Smooth muscle cell (in vitro differentiated cells): ENCODE measurements at regions not wholly inside any gene's neighbourhood (a gene's known extent, or its start where the extent isn't known, plus 50 kb on each side); places are given as distances from the start of the nearest gene placed in this dataset.

Experiments
- DNase-seq: peaks from one replicate; lab custom pipeline; 2025; ENCODE audit not compliant: unreplicated experiment; lab: John Stamatoyannopoulos, UW
- H2AFZ ChIP-seq: fragments of 200-600 bp; sonication (generic); 2 replicates; pipeline ENCODE4 v1.6.0; 2016; ENCODE audit warnings: antibody characterized with exemption, low read depth, mild to moderate bottlenecking
- H3F3A ChIP-seq: fragments of 200-600 bp; sonication (generic); 2 replicates; pipeline ENCODE4 v1.6.0; 2017; ENCODE audit warnings: antibody characterized with exemption, low read depth
- H3K27ac ChIP-seq: fragments of 200-600 bp; sonication (generic); 2 replicates; pipeline ENCODE4 v1.5.1; 2016; ENCODE audit warnings: low read depth, mild to moderate bottlenecking
- H3K27me3 ChIP-seq: fragments of 200-600 bp; sonication (generic); 2 replicates; pipeline ENCODE4 v1.6.1; 2016; ENCODE audit warnings: low read depth, mild to moderate bottlenecking
- H3K36me3 ChIP-seq: fragments of 200-600 bp; sonication (generic); 2 replicates; pipeline ENCODE4 v1.5.1; 2016; ENCODE audit warnings: low read depth
- H3K4me1 ChIP-seq: fragments of 200-600 bp; sonication (generic); 2 replicates; pipeline ENCODE4 v1.5.1; 2016; ENCODE audit warnings: low read depth
- H3K4me2 ChIP-seq: fragments of 200-600 bp; sonication (generic); 2 replicates; pipeline ENCODE4 v1.6.0; 2016; ENCODE audit warnings: mild to moderate bottlenecking
- H3K4me3 ChIP-seq: fragments of 200-600 bp; sonication (generic); 2 replicates; pipeline ENCODE4 v1.5.1; 2016; ENCODE audit warnings: mild to moderate bottlenecking
- H3K79me2 ChIP-seq: fragments of 200-600 bp; sonication (generic); 2 replicates; pipeline ENCODE4 v1.6.0; 2016; ENCODE audit warnings: low read depth, mild to moderate bottlenecking
- H3K9ac ChIP-seq: fragments of 200-600 bp; sonication (generic); 2 replicates; pipeline ENCODE4 v1.6.0; 2016; ENCODE audit warnings: low read depth
- H3K9me3 ChIP-seq: fragments of 200-600 bp; sonication (generic); replicated peaks from 2 replicates; pipeline ENCODE4 v1.5.1; 2016; ENCODE audit warnings: low read depth
- H4K20me1 ChIP-seq: fragments of 200-600 bp; sonication (generic); 2 replicates; pipeline ENCODE4 v1.6.0; 2016; ENCODE audit warnings: low read depth
- WGBS: methylation state at CpG from one replicate; pipeline ENCODE4 v1.1.7; 2016; ENCODE audit warnings: low lambda C conversion rate; 5-methylcytosine and 5-hydroxymethylcytosine counted together
- TF ChIP-seq, protein P1 (sequence below): fragments of 200-600 bp; sonication (generic); IDR thresholded peaks from 2 replicates; pipeline ENCODE4 v1.5.1; 2017; ENCODE audit warnings: borderline replicate concordance, mild to moderate bottlenecking, antibody characterized with exemption; ENCODE audit not compliant: insufficient read depth, poor library complexity, severe bottlenecking

DNA sequence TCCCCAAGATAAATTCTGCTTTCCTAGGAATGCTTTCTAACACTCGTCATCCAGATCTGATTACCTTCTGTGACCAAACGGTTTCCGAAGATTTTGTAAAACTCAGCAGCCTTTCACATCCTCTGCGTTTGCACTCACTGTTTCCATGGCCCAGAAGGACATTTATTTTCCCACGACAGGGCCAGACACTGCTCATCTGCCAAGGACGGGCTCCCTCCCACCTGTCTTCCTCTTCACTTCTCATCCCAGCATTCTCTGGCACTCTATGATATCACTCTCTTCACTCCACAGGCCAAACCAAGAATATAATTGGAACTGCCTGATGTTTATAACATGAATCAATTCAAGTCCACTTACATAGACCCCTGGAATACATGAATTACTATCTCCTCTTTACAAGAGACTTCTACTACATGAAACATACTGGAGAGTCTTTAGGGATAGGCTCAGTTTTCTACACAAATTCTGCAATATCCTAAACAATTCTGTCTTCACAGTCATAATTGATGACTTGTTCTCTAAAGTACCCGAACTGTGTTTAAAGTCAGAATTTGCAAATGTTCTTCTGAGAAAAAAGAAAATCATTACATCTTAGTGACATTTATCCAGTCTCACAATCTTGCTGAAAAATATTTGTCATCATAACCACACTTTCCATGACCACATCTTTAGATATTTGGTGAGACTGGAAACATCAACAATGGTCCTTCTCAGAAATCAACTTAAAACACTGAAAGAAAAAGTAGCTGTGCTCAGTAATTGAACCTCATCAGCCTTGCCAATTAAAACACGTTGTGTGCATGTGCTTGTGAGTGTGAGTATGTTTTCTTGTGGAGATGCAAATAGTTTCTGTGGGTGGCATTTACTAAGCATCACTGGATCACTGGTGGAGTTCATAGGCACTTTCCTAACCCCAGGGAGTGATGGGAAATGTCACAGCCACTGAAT lies 79.5 kb upstream of the PRSS58 start:
- H3K27me3 ChIP-seq, result no peaks in the 10 kb centered on the region
- H4K20me1 ChIP-seq, result no peaks in the 10 kb centered on the region
- H3K27ac ChIP-seq, result no peak overlapping the region
- H3F3A ChIP-seq, result no peaks in the 10 kb centered on the region
- H3K4me1 ChIP-seq, result no peaks in the 10 kb centered on the region
- H3K4me2 ChIP-seq, result no peak overlapping the region
- H3K9me3 ChIP-seq, result no peaks in the 10 kb centered on the region
- H2AFZ ChIP-seq, result no peak overlapping the region
- TF ChIP-seq, protein P1, sequence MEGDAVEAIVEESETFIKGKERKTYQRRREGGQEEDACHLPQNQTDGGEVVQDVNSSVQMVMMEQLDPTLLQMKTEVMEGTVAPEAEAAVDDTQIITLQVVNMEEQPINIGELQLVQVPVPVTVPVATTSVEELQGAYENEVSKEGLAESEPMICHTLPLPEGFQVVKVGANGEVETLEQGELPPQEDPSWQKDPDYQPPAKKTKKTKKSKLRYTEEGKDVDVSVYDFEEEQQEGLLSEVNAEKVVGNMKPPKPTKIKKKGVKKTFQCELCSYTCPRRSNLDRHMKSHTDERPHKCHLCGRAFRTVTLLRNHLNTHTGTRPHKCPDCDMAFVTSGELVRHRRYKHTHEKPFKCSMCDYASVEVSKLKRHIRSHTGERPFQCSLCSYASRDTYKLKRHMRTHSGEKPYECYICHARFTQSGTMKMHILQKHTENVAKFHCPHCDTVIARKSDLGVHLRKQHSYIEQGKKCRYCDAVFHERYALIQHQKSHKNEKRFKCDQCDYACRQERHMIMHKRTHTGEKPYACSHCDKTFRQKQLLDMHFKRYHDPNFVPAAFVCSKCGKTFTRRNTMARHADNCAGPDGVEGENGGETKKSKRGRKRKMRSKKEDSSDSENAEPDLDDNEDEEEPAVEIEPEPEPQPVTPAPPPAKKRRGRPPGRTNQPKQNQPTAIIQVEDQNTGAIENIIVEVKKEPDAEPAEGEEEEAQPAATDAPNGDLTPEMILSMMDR, result no peak
- no peak overlapping the region for H3K4me3 ChIP-seq
- no peak overlapping the region for H3K9ac ChIP-seq
- no peak for DNase-seq
- H3K79me2 ChIP-seq, result no peaks in the 10 kb centered on the region
- WGBS, result 82% methylated on average over 8 of the region's 8 CpGs
- no peaks in the 10 kb centered on the region for H3K36me3 ChIP-seq

DNA sequence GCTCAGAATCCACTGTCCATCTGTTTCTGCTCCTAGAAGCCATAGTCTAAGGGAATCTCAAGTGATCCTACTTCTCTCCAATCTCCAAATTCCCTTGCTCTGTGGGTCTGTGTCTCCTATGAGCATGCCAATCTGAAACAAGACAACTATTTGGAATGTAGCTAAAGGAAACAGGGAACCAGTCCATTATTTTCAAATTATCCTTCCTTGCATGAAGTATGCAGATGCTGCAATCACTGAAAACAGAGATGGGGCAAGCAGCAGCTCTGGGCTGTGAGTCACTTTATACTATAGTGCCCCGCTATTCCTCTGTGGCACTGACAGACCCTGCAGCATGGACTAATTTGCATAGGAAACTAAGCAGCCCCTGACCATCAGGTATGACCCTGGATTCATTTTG lies 76.9 kb upstream of the PRSS58 start:
- 74% methylated on average over 1 of the region's 1 CpG for WGBS
- no peak overlapping the region for H3K9ac ChIP-seq
- H3K27me3 ChIP-seq, result no peaks in the 10 kb centered on the region

DNA sequence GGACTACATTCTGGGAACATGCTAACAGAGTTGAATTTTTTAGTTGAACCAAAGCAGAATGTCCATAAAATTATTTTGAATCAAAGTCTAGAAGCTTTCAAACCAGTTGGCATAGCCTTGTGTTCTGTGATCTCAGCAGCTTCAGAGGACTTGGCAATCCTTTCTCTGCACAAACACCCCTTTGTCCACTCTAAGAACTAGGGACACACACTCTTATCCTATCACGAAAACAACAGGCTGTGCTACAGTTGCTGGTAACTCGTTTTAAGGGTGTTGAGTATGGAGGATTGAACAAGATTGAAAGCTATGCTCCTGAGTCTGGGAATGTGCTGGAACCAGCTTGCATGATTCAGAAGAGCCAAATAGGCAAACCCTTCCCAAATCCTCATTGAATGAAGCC lies 76.4 kb upstream of the PRSS58 start:
- Histone ChIP-seq H3F3A (no peaks in the 10 kb centered on the region), H2AFZ (no peak overlapping the region), H3K9me3 (no peaks in the 10 kb centered on the region), H3K4me3 (no peak overlapping the region), H3K27ac (no peak overlapping the region), H3K36me3 (no peaks in the 10 kb centered on the region), H3K9ac (no peak overlapping the region), H3K4me2 (no peak overlapping the region), H3K79me2 (no peaks in the 10 kb centered on the region), H3K27me3 (no peaks in the 10 kb centered on the region), H3K4me1 (no peaks in the 10 kb centered on the region), H4K20me1 (no peaks in the 10 kb centered on the region)
- DNase-seq, result no peak
- TF ChIP-seq, protein P1, result no peak
- 69% methylated on average over 2 of the region's 2 CpGs for WGBS

More for the DNA sequence above, 76.9 kb upstream of the PRSS58 start:
- no peaks in the 10 kb centered on the region for H3K36me3 ChIP-seq
- TF ChIP-seq, protein P1, result no peak
- no peaks in the 10 kb centered on the region for H3F3A ChIP-seq
- H3K4me1 ChIP-seq, result no peaks in the 10 kb centered on the region
- no peak overlapping the region for H3K4me3 ChIP-seq
- H3K27ac ChIP-seq, result no peak overlapping the region
- H4K20me1 ChIP-seq, result no peaks in the 10 kb centered on the region
- no peaks in the 10 kb centered on the region for H3K9me3 ChIP-seq
- H3K4me2 ChIP-seq, result no peak overlapping the region
- DNase-seq, result no peak
- H3K79me2 ChIP-seq, result no peaks in the 10 kb centered on the region
- H2AFZ ChIP-seq, result no peak overlapping the region
